ENCODE measurements at regions not wholly inside any gene's neighbourhood (a gene's known extent, or its start where the extent isn't known, plus 50 kb on each side); places are given as distances from the start of the nearest gene placed in this dataset.

DNA sequence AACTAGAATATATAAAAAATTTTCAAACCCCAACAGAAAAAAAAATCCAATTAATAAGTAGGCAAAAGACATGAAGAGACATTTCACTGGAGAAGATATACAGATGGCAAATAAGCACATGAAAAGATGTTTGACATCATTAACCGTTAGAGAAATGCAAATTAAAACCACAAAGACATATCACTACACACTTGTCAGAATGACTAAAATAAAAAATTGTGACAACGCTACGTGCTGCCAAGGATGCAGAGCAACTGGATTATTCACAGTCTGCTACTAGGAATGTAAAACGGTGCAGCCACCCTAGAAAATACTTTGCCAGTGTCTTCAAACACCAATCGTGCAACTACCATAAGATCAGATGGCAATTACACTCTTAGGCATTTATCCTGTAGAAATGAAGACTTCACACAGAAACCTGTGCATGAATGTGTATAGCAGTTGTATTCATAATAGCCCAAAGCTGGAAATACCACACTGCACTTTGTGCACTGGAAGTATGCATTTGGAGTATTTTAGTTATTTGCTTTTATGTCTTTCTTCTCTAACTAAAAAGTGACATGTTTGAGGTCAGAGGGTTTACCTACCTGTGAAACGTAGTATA is 75.3 kb upstream of the PALMD start:
- no peaks in the 10 kb centered on the region for H3K27me3 ChIP-seq
- no peak overlapping the region for H3K4me3 ChIP-seq
- H3K36me3 ChIP-seq = no peaks in the 10 kb centered on the region
- no peaks in the 10 kb centered on the region for H3K9me3 ChIP-seq
- DNase-seq = no peak

DNA sequence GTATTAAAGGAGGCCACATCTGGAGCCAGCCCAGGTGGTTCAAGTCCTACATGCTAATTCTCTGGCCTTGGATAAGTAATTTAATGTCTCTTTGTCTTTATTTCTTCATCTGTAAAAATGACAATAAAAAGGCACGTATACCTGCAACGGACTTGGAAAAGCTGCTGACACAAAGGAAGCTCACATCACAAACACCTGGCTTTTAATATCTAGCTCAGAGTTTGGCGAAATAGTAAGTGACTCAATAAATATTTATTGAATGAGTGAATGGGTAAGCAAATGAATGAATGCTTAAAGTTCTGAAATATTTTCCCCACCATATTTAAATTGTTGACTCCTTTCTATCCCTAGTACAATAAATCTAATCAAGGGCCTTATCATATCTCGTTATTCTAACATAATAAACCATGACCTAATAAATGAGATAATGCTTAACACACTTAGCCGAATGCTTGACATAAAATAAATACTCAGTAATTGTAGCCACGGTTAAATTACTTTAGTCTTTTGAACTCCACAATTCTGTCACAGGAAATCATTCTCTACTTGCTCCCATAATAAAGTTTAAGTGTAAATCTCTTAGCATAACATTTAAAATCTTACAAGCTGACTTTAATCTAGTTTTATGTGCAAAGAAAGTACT is 74.7 kb upstream of the PALMD start:
- Histone ChIP-seq H3K4me3 (no peak overlapping the region), H3K9me3 (no peaks in the 10 kb centered on the region), H3K36me3 (no peaks in the 10 kb centered on the region), H3K27me3 (no peaks in the 10 kb centered on the region)
- no peak for DNase-seq

DNA sequence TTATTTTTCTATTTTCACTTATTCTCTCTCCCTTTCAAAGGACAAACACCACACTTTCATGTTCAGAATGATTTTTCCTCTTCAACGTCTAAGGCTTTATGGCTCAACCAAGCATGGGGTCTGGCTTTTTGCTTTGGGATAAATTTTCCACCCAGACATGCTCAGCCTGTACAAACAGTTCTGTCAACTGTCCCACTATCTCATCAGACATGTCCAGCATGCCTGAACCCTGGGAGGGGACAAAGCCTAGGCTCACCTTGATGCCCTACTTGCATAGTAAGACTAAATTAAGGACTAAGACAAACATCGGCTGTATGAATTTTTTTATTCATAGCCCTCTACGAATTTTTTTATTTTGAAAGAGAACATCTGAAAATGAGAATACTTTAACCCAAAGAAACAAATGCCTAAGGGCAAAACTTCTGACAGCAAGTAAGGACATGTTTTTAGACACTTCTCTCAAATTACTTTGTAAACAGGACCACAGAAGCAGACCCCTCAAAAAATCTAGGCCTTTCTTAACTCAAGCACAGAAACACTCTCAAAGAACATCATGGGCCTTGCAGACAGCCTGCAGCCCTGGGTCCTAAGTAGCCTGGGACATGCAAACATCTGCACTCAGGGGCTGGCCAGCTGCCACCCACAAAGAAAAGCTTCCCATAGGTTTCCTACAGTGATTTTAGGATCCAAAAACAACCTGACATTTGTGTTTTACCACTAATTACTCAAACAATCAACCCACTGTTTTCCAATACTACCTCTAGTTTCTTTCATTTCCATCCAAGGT is 72.3 kb upstream of the PALMD start:
- Histone ChIP-seq H3K9me3 (no peaks in the 10 kb centered on the region), H3K4me3 (no peak overlapping the region), H3K27me3 (no peaks in the 10 kb centered on the region), H3K36me3 (no peaks in the 10 kb centered on the region)
- no peak for DNase-seq

- Histone ChIP-seq H3K27me3 (no peaks in the 10 kb centered on the region), H3K4me3 (no peak overlapping the region), H3K36me3 (no peaks in the 10 kb centered on the region), H3K9me3 (no peaks in the 10 kb centered on the region)
- no peak for DNase-seq
These were observed 68.6 kb upstream of the PALMD start for GRCh38 chr1:99577313-99577712.

DNA sequence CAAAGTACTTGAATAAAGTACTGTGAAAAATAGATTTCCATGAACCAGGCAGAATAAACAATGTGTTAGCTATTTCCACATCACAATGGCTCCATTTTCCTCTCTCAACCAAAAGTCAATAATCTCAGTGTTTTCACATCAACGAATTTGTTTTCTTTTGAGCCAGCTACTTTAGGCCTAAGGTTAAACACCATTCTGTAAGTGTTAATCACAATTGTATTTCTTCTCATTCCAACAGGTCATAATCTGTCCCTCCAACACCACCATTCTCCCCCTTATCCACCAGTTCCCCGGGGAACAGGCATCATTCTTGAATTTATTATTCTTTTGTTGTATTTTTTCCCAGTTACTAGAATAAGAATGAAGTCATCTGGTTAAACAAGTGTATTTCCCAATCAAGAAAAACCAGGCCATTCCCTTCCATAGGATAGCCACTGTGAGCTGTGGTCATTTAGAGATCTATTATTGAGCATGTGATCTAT is 66.2 kb upstream of the PALMD start:
- H3K36me3 ChIP-seq = no peaks in the 10 kb centered on the region
- no peaks in the 10 kb centered on the region for H3K9me3 ChIP-seq
- no peak overlapping the region for H3K4me3 ChIP-seq
- DNase-seq = no peak
- no peaks in the 10 kb centered on the region for H3K27me3 ChIP-seq

GRCh38 chr1:99580451-99580850 is 65.5 kb upstream of the PALMD start:
- Histone ChIP-seq H3K4me3 (no peak overlapping the region), H3K9me3 (no peaks in the 10 kb centered on the region), H3K36me3 (no peaks in the 10 kb centered on the region), H3K27me3 (no peaks in the 10 kb centered on the region)
- no peak for DNase-seq

- H3K9me3 ChIP-seq = no peaks in the 10 kb centered on the region
- no peak for DNase-seq
- no peaks in the 10 kb centered on the region for H3K36me3 ChIP-seq
- H3K27me3 ChIP-seq = no peaks in the 10 kb centered on the region
- no peak overlapping the region for H3K4me3 ChIP-seq
These were observed 58.9 kb upstream of the PALMD start for GRCh38 chr1:99587008-99587407.

GRCh38 chr1:99589186-99589636 is 56.7 kb upstream of the PALMD start:
- H3K4me3 ChIP-seq = no peak overlapping the region
- no peak for DNase-seq
- no peaks in the 10 kb centered on the region for H3K27me3 ChIP-seq
- H3K36me3 ChIP-seq = no peaks in the 10 kb centered on the region
- no peaks in the 10 kb centered on the region for H3K9me3 ChIP-seq

DNA sequence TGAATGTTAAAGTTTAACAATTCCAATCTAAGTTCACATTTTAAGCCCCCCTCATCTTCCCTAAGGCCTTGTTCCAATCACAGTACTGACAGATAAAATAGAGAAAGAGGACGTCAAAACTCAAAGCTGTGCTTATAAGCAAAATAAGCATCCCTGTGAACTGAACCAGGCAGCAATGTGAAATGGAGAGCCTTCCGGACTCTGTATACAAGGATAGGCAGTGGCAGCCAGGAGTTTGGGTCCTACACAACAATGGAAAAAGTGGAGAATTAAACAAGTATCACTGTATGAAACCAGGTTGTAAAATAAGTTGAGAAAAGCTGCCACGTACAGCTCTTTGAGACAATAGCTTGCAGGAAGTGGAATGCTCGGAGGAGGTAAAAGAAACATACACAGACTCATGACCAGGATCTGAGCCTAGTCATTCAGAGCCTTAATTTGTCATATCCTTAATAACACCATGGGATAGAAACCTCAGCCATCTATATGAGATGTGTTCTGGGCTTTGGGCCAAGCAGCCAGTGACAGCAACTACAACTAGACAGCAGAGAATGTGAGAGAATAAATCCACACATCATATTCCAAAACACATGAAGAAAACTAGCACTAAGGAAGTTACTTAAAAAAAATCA is 55.2 kb upstream of the PALMD start:
- peak; percentile 78 for DNase-seq
- Histone ChIP-seq H3K9me3 (no peaks in the 10 kb centered on the region), H3K27me3 (no peaks in the 10 kb centered on the region), H3K36me3 (no peaks in the 10 kb centered on the region), H3K4me3 (no peak overlapping the region)

GRCh38 chr1:99591886-99592285 is 54.0 kb upstream of the PALMD start:
- DNase-seq = no peak
- Histone ChIP-seq H3K27me3 (no peaks in the 10 kb centered on the region), H3K9me3 (no peaks in the 10 kb centered on the region), H3K4me3 (no peak overlapping the region), H3K36me3 (no peaks in the 10 kb centered on the region)

- no peaks in the 10 kb centered on the region for H3K9me3 ChIP-seq
- H3K36me3 ChIP-seq = no peaks in the 10 kb centered on the region
- no peaks in the 10 kb centered on the region for H3K27me3 ChIP-seq
- no peak for DNase-seq
- H3K4me3 ChIP-seq = no peak overlapping the region
These were observed 51.7 kb upstream of the PALMD start for GRCh38 chr1:99594205-99594604.

GRCh38 chr1:99595041-99595440 is 50.9 kb upstream of the PALMD start:
- Histone ChIP-seq H3K9me3 (no peaks in the 10 kb centered on the region), H3K4me3 (no peak overlapping the region), H3K27me3 (no peaks in the 10 kb centered on the region), H3K36me3 (no peaks in the 10 kb centered on the region)
- DNase-seq = no peak

DNA sequence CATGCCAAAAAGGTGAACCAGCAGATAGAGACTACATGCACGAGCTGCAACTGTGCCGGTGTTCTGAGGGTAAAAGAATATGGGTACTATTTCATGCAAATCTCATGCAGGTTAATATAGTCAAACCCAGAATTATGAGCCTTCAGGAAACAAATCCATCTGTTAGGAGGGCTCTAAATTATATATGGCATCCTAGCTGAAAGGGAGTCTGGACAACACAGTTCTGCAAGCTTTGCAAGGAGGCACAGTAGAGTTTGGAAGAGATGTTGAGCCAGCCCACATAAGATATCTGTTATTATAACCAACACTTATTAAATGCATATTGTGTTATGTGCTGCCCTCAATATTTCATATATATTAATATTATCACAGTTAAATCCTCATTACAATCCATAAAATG is 50.5 kb upstream of the PALMD start:
- H3K36me3 ChIP-seq = no peaks in the 10 kb centered on the region
- no peak overlapping the region for H3K4me3 ChIP-seq
- no peak for DNase-seq
- H3K27me3 ChIP-seq = no peaks in the 10 kb centered on the region
- no peaks in the 10 kb centered on the region for H3K9me3 ChIP-seq
